Gastrocnemius medialis (tissue), 4 donors: ENCODE measurements at regions not wholly inside any gene's neighbourhood (a gene's known extent, or its start where the extent isn't known, plus 50 kb on each side); places are given as distances from the start of the nearest gene placed in this dataset.

Experiments
- CTCF ChIP-seq, 5 experiments: fragments of 450-650 bp in 3 of 5; fragments of 200-600 bp in 2 of 5; sonication (generic) in 2 of 5; IDR thresholded peaks in 4 of 5; conservative IDR thresholded peaks in 1 of 5; 1 replicate in 4 of 5; 2 replicates in 1 of 5; pipeline ENCODE4 v1.5.1; 2016 to 2019; ENCODE audit warnings: antibody characterized with exemption in 5 of 5, mild to moderate bottlenecking in 3 of 5, moderate library complexity in 3 of 5
- POLR2A ChIP-seq, 2 donors: fragments of 450-650 bp; IDR thresholded peaks; one replicate each; pipeline ENCODE4 v1.6.1; 2017; ENCODE audit warnings: antibody characterized with exemption in 2 of 2, mild to moderate bottlenecking in 2 of 2, moderate library complexity in 2 of 2

GRCh38 chr18:40739029-40739428 lies 1216.0 kb upstream of the PIK3C3 start:
- TF ChIP-seq CTCF (IDR thresholded peaks at IDR 0.05 in 4 of 5, conservative IDR thresholded peaks at IDR 0.05 in 1 of 5), result no peak
- TF ChIP-seq POLR2A (IDR thresholded peaks at IDR 0.05), result no peak
